SH-SY5Y (cell line): ENCODE measurements at regions not wholly inside any gene's neighbourhood (a gene's known extent, or its start where the extent isn't known, plus 50 kb on each side); places are given as distances from the start of the nearest gene placed in this dataset.

Source experiments
- GATA2 ChIP-seq: IDR thresholded peaks from 2 replicates; pipeline ENCODE4 v1.6.1; 2011; ENCODE audit warnings: mild to moderate bottlenecking, low read depth, low read length
- GATA3 ChIP-seq: IDR thresholded peaks from 2 replicates; pipeline ENCODE4 v1.6.1; 2011; ENCODE audit warnings: low read depth, mild to moderate bottlenecking, low read length, moderate library complexity

- TF ChIP-seq GATA3 (no peak), GATA2 (no peak)
These were observed 455.0 kb downstream of the RFPL4B start for GRCh38 chr6:112802144-112802543.
